SKM-1 treated with dmso at 0.1 percent for 144 hours (cell line): ENCODE measurements at regions not wholly inside any gene's neighbourhood (a gene's known extent, or its start where the extent isn't known, plus 50 kb on each side); places are given as distances from the start of the nearest gene placed in this dataset.

Experiments used
- DNase-seq: peaks from one replicate; lab custom pipeline; 2025; ENCODE audit not compliant: unreplicated experiment; lab: John Stamatoyannopoulos, UW

DNA sequence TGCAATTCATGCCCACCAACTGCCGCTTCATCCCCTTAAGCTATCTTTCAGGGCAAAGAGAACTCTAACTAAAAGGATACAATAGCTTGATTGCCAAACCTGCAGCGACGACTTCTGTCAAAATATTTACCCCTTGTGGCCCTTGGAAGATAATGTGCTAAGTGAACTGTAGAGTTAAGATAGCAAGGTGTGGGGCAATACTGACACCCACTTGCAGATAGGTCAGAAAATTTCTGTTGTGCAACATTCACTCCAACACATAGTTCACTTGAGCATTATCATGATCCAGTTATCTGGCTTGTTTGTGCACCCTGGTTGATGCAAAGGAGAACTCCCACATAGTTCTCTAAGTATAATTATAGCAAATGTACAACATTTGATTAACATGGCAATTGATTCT, 55.6 kb downstream of the RHOXF2B start:
- peak; percentile 66 for DNase-seq

DNA sequence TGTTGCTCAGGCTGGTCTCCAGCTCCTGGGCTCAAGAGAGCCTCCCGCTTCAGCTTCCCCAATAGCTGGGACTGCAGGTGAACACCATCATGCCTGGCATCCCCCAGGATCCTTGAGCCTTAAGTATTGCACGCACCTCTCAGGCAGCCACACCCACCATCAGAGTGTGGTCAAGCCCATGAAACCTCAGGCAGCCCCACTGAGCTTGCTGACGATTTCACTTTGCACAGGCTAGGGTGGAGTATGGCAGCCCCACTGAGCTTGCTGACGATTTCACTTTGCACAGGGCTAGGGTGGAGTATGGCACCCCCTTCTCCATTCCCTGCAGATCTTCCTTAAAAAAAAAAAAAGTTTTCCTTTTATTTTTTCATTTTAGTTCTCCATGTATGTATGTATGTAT, 57.2 kb downstream of the RHOXF2B start:
- no peak for DNase-seq

DNA sequence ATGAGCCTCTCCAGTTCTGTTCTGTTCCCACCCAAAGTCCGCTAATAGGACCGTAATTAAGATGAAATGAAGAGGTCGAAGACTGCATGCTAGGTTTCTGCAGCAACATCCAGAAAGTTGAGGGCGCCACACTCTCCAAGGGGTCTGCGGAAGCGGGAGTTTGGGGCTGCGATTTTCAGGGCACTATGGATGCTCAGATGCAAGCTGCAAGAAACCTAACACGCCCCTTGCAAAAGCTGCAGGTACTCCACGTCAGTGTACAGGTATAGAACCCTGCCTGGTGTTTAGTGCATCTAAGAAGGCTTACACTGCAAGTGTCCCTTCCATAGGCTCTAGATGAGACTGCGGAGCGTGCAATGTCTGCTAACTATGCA, 61.4 kb downstream of the RHOXF2B start:
- DNase-seq: no peak

DNA sequence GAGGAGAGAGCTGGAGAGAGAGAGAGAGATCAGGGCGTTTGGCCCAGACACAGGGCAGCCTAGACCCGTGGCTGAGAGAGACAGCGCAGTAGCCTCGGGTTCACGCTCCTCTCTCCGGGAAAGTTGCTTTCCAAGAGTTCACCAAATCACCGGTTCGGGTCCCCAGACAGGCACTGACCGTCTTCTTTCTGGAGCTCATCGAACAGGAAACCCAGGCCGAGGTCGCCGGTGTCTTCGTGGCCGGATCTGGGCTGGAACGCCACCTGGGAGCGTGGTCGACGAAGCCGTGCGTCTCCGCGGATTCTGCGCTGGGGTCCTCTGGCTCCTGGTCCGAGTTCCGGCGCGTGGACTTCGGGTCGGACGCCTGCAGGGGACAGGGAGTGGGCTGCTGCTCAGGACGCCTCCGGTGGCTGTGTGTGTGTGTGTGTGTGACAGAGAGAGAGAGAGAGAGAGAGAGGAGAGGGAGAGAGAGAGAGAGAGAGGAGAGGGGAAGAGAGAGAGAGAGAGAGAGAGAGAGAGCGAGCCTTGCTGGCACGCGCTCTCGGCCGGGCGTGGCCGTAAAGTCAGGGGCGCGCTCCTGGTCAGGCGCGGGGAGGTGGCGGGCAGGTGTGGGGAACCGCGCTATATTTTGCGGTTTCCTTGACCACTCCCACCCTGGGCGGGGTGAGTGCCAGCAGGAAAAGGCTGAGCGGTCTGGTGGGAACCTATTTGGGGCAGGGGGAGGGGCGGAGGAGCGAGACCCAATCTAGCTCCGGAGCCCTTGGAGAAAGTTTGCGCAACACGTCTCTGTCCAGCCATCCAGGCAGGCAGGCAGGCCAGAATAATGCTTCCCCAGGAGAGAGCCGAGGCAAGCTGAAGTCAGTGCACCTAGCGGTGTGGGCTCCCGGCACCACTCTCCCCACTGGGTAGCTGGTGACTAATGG, 62.1 kb downstream of the RHOXF2B start:
- DNase-seq: peak; percentile 32

DNA sequence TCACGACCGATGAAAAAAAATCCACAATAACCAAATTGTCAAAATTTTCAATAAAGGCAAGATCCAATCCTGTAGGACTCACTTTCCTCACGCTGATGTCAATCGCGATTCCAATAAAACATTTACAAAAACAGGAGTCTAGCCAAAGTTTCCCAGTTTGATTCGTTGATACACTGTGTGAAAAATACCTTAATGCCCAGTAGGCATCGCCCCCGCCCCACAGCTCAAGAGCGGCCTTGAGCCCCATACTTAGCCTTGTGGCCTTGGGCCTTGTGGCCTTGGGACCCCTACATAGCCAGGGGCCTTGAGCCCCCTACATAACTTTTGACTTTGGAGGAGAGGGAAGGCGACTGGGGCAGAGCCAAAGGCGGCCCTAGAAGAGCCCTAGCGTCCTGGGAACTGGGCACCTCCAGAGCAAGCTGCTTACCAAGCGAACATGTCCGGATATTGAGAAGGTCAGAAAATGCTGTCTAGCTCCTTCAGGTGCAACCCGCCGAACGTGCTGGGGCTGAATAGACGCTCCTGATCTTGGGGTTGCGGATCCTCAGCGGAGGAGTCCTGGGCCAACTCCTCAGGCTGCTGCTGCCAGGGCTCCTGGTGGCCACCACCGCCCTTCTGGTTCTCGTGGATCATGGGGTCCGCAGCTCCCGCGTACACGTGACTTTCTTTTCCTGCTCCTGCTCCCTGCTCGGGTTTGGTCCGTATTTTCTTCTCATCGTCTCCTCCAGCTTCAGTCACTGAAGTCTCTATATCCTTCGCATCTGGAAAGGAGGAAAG, 62.9 kb downstream of the RHOXF2B start:
- DNase-seq: no peak

DNA sequence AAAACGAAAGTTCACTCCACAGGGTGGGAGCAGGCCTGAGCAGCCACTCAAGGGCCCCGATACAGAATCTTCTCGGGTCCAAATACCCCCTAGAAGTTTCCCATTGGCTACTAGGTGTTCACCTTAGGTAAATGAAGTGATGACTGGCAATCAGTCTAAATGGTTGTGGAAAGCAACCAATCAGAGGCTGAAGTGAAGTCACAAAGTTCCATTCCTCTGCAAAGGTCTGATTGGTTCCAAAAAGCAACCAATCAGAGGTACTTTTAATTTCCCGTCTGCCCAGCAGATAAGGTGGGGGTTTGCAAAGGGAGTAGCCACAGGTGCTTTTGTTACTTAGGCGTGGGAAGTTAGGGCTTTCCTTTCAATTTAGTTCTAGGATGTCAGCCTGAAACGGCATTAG, 58.2 kb upstream of the NKAP start:
- no peak for DNase-seq

DNA sequence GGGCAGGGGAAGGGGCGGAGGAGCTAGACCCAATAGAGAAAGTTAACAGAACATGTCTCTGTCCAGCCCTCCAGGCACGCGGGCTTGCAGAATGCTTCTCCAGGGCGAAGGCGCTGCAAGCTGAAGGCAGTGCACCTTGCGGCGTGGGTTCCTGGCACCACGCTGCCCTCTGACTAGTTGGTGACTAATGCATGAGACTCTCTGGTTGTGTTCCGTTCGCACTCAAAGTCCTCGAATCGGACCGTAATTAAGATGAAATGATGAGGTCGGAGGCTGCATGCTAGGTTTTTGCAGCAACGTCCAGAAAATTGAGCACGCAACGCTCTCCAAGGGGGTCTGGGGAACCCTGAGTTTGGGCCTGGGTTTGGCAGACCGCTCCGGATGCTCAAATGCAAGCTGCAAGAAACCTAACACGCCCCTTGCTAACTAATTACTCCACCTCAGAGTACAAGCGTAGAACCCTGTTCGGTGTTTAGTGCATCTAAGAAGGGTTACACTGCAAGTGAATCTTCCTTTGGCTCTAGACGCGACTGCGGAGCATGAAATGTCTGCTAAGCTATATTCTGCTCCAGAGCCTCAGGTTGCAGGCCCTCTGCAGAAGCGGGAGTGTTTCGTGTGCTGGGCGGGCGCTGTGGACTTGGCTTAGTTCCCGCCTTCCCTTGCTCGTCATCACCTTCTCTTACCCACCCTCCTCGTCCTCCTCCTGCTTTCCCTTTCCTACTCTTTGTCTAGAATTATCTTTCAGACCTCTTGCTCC, 57.1 kb upstream of the NKAP start:
- no peak for DNase-seq

DNA sequence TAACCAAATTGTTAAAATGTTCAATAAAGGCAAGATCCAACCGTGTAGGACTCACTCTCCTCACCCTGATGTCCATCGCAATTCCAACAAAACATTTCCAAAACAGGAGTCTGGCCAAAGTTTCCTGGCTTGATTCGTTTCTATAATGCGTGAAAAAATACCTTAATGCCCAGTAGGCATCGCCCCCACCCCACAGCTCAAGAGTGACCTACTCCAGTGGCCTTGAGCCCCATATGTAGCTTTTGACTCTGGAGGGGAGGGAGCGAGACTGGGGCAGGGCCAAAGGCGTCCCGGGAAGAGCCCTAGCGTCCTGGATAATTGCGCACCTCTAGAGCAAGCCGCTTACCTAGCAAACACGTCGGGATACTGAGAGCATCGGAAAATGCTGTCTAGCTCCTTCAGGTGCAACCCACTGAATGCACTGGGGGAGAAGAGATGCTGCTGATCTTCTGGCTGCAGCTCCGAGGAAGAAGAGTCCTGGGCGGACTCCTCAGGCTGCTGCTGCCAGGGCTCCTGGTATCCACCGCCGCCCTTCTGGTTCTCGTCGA, 55.6 kb upstream of the NKAP start:
- no peak for DNase-seq

DNA sequence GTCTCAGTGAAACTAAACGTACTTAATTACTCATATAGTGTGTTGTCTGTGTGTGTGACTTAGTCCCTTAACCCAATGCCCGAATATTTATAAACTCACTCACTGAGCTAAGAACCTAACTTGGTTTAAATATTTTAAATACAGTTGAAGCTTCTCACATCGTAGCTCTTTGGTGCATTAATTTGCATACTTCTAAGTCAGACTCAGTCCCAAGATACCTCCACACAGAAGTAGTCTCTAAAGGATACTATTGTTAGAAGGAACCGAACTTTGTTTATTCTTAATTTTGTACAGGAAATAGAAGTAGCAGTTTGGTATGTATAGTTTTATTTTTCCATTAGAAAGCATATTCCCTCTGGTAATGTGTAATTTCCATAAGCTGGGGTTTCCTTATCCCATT, 54.0 kb upstream of the NKAP start:
- DNase-seq: no peak

DNA sequence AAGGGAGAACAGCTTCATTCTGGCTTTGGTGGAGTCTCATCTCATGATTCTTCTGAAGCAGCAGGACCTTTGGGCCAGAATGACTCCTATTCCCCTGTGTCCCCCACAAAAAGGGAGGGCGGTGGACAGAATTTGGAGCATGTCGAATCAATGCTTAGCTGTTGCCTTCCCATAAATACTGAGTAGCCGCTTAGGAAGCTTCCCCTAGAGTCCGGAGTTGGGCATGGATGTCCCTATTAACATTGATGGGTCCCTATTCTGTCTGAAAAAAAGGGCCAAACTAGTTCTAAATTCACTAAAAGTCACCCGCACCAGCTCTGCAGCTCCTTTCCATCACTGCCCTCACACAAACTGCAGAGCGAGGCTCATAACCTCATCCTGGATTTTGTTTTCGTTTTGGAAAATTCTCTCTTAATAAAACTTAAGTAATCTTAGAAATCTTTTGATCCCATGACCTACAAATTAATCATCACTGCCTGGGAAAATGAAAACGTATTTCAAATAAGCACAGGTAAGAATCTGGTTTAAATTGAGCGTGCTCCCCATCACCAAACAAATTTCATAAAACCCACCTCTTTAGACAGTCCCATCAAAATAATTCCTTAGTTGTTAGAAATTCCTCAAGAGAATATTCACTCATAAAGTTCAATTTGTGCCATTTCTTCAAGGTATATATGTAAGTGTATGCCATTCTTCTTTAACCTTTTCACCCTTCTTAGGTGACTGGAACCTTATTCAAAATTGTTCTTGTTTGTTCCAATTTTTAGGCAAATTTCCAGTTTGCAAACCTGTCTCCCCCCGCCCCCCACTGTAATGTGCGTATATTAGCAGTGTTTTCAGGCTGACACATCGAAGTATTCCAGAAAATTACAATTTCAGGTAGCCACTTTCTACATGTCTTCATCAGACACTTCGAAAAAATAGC, 53.3 kb upstream of the NKAP start:
- no peak for DNase-seq

DNA sequence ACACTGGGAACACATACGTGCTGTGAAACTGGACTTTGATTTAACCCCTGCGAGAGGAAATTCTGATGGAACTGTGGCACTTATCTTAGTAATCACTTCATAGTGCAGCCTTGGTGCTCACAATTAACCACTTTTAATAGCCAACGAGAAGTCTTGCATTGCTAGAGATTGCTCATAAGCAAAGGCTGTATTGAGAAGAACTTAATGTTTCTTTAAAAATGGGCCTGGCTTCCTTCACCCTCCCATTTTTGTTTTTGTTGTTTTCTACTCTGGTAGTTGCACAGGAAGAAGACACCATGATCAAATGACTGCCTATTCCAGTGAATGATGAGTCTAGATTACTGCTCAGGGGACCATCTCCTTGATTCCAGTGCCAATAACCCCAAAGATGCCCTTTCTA, 52.5 kb upstream of the NKAP start:
- no peak for DNase-seq
